ENCODE measurements at regions not wholly inside any gene's neighbourhood (a gene's known extent, or its start where the extent isn't known, plus 50 kb on each side); places are given as distances from the start of the nearest gene placed in this dataset.

GRCh38 chr13:67445436-67445835 lies 215.3 kb upstream of the PCDH9 start:
- H3K4me1 ChIP-seq: no peaks in the 10 kb centered on the region
- TF ChIP-seq EP300 (IDR thresholded peaks at IDR 0.05) (no peak), CTCF (IDR thresholded peaks at IDR 0.05) (no peak), POLR2AphosphoS5 (IDR thresholded peaks at IDR 0.05) (no peak), POLR2A (IDR thresholded peaks at IDR 0.05) (no peak)
- no peak for DNase-seq
- WGBS, 2 donors: 84 to 91% methylated on average over 5 of the region's 5 CpGs
- no peak for ATAC-seq (ENCODE audit: low FRiP score in 2 of 2)
- no peak overlapping the region for H3K27ac ChIP-seq
- H3K36me3 ChIP-seq: no peaks in the 10 kb centered on the region
- no peaks in the 10 kb centered on the region for H3K9me3 ChIP-seq
- H3K27me3 ChIP-seq: no peaks in the 10 kb centered on the region
- no peak overlapping the region for H3K4me3 ChIP-seq

- no peak for ATAC-seq (ENCODE audit: low FRiP score in 2 of 2)
- DNase-seq: no peak
- Histone ChIP-seq H3K27ac (no peak overlapping the region), H3K4me1 (no peaks in the 10 kb centered on the region), H3K9me3 (no peaks in the 10 kb centered on the region), H3K36me3 (no peaks in the 10 kb centered on the region), H3K27me3 (no peaks in the 10 kb centered on the region), H3K4me3 (no peak overlapping the region)
- WGBS, 2 donors: 81 to 89% methylated on average over 2 of the region's 2 CpGs
- TF ChIP-seq POLR2AphosphoS5 (IDR thresholded peaks at IDR 0.05): no peak
- TF ChIP-seq EP300 (IDR thresholded peaks at IDR 0.05): no peak
- TF ChIP-seq CTCF (IDR thresholded peaks at IDR 0.05): no peak
- TF ChIP-seq POLR2A (IDR thresholded peaks at IDR 0.05): no peak
These were observed 213.8 kb upstream of the PCDH9 start for GRCh38 chr13:67443923-67444322.

GRCh38 chr13:67440236-67440975 lies 210.3 kb upstream of the PCDH9 start:
- H3K27ac ChIP-seq: no peak overlapping the region
- no peaks in the 10 kb centered on the region for H3K9me3 ChIP-seq
- DNase-seq: no peak
- TF ChIP-seq POLR2A (IDR thresholded peaks at IDR 0.05) (no peak), POLR2AphosphoS5 (IDR thresholded peaks at IDR 0.05) (no peak), EP300 (IDR thresholded peaks at IDR 0.05) (no peak), CTCF (IDR thresholded peaks at IDR 0.05) (no peak)
- H3K4me1 ChIP-seq: no peaks in the 10 kb centered on the region
- no peaks in the 10 kb centered on the region for H3K27me3 ChIP-seq
- no peaks in the 10 kb centered on the region for H3K36me3 ChIP-seq
- H3K4me3 ChIP-seq: no peak overlapping the region
- ATAC-seq (ENCODE audit: low FRiP score in 2 of 2): no peak
- 12 to 19% methylated on average over 5 of the region's 5 CpGs for WGBS, 2 donors

GRCh38 chr13:67439365-67439764 lies 209.2 kb upstream of the PCDH9 start:
- H3K27me3 ChIP-seq: no peaks in the 10 kb centered on the region
- 87% methylated on average over 1 of the region's 1 CpG for WGBS, 2 donors
- TF ChIP-seq POLR2AphosphoS5 (IDR thresholded peaks at IDR 0.05) (no peak), POLR2A (IDR thresholded peaks at IDR 0.05) (no peak), EP300 (IDR thresholded peaks at IDR 0.05) (no peak), CTCF (IDR thresholded peaks at IDR 0.05) (no peak)
- no peak overlapping the region for H3K27ac ChIP-seq
- H3K9me3 ChIP-seq: no peaks in the 10 kb centered on the region
- H3K4me1 ChIP-seq: no peaks in the 10 kb centered on the region
- no peaks in the 10 kb centered on the region for H3K36me3 ChIP-seq
- no peak overlapping the region for H3K4me3 ChIP-seq
- ATAC-seq (ENCODE audit: low FRiP score in 2 of 2) (no peak), DNase-seq (no peak)

- no peak for DNase-seq
- TF ChIP-seq EP300 (IDR thresholded peaks at IDR 0.05) (no peak), POLR2AphosphoS5 (IDR thresholded peaks at IDR 0.05) (no peak), CTCF (IDR thresholded peaks at IDR 0.05) (no peak), POLR2A (IDR thresholded peaks at IDR 0.05) (no peak)
- 51 to 58% methylated on average over 3 of the region's 3 CpGs for WGBS, 2 donors
- Histone ChIP-seq H3K27me3 (no peaks in the 10 kb centered on the region), H3K4me3 (no peak overlapping the region), H3K4me1 (no peaks in the 10 kb centered on the region), H3K9me3 (no peaks in the 10 kb centered on the region), H3K27ac (no peak overlapping the region), H3K36me3 (no peaks in the 10 kb centered on the region)
- ATAC-seq (ENCODE audit: low FRiP score in 2 of 2): no peak
These were observed 208.3 kb upstream of the PCDH9 start for GRCh38 chr13:67438465-67438864.

All from upper lobe of left lung (tissue), 6 donors.